BJ (cell line): ENCODE measurements at regions not wholly inside any gene's neighbourhood (a gene's known extent, or its start where the extent isn't known, plus 50 kb on each side); places are given as distances from the start of the nearest gene placed in this dataset.
"Not testable (repeated sequence)": the region's sequence is repeated elsewhere in the genome, so short reads cannot be mapped to it uniquely, and the experiment has no call there.

ENCODE experiments used
- CTCF ChIA-PET: fragments of 350-600 bp; formaldehyde crosslinking; extraction: SDS; loops from one replicate; lab custom pipeline; 2021; ENCODE audit warnings: antibody characterized with exemption, inconsistent platforms; lab: Yijun Ruan, JAX
- POLR2A ChIA-PET: fragments of 300-600 bp; sonication (Branson Sonifier 250); formaldehyde crosslinking; extraction: SDS; loops from one replicate; lab custom pipeline; 2021; ENCODE audit warnings: antibody characterized with exemption; lab: Charles Lee
- DNase-seq: peaks from one replicate; pipeline ENCODE4 v3.0.0-alpha.2; 2011; ENCODE audit warnings: low read depth
- H3K27me3 ChIP-seq: 2 replicates; pipeline ENCODE4 v1.6.0; 2011; ENCODE audit warnings: low read length; ENCODE audit not compliant: control insufficient read depth, insufficient read depth
- H3K36me3 ChIP-seq: 2 replicates; pipeline ENCODE4 v1.5.1; 2011; ENCODE audit warnings: low read length; ENCODE audit not compliant: control insufficient read depth, insufficient read depth
- H3K4me3 ChIP-seq: 2 replicates; pipeline ENCODE4 v1.5.1; 2011; ENCODE audit warnings: low read depth, mild to moderate bottlenecking, control low read depth, low read length
- TF ChIP-seq, protein P1 (sequence below): IDR thresholded peaks from 2 replicates; pipeline ENCODE4 v1.5.1; 2011; ENCODE audit warnings: low read depth, mild to moderate bottlenecking, control low read depth, inconsistent platforms, low read length, moderate library complexity; ENCODE audit not compliant: insufficient read depth

DNA sequence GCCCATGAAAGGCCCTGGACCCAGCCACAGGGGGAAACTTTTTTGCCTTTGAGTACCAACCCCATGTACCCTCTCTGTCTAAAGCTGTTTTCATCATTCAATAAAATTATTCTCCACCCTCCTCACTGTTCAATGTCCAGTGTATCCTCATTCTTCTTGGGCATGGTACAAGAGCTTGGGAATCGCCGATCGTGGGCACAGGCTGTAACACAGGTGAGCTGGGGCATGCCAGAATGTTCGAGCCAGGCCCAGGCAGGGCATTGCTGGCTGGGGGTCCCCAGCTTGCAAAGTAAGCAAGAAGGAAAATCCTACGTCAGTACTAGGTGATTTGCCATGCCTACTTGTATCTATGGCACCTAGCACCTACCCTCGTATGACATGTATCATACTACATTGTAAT, 162.1 kb upstream of the NOL4 start:
- ChIA-PET POLR2A (no interaction called here), CTCF (no interaction called here)
- TF ChIP-seq, protein P1, sequence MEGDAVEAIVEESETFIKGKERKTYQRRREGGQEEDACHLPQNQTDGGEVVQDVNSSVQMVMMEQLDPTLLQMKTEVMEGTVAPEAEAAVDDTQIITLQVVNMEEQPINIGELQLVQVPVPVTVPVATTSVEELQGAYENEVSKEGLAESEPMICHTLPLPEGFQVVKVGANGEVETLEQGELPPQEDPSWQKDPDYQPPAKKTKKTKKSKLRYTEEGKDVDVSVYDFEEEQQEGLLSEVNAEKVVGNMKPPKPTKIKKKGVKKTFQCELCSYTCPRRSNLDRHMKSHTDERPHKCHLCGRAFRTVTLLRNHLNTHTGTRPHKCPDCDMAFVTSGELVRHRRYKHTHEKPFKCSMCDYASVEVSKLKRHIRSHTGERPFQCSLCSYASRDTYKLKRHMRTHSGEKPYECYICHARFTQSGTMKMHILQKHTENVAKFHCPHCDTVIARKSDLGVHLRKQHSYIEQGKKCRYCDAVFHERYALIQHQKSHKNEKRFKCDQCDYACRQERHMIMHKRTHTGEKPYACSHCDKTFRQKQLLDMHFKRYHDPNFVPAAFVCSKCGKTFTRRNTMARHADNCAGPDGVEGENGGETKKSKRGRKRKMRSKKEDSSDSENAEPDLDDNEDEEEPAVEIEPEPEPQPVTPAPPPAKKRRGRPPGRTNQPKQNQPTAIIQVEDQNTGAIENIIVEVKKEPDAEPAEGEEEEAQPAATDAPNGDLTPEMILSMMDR, result no peak
- H3K36me3 ChIP-seq, result no peaks in the 10 kb centered on the region
- H3K4me3 ChIP-seq, result no peak overlapping the region
- H3K27me3 ChIP-seq, result no peaks in the 10 kb centered on the region
- DNase-seq, result no peak

DNA sequence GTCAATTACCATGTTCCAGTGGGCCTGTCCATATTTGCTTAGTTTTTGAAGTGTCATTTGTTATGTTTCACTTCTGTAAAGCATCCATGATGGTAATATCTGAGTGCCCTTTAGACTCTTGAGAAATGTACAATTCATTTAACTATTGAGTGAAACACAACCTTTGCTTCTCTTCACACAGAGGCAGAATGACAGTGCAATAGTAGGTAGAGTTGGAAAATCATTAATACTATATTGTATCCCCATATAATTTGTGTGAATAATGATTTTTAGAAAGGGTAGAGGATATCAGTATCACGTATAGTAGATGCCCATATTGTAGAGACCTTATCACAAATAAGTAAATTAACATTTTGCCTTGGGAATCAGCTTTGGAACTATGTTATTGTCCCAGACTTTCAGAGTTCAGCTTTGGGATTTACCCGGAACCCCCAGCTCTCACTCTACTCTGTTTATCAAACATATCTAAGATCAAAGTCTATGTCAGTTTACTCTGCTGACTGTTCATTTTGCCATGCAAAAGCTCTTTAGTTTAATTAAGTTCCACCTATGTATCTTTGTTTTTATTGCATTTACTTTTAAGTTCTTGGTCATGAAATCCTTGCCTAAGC, 172.7 kb upstream of the NOL4 start:
- TF ChIP-seq, protein P1, result no peak
- Histone ChIP-seq H3K36me3 (no peaks in the 10 kb centered on the region), H3K27me3 (no peaks in the 10 kb centered on the region), H3K4me3 (no peak overlapping the region)
- no peak for DNase-seq
- POLR2A ChIA-PET, result no interaction called here
- CTCF ChIA-PET, result no interaction called here

- POLR2A ChIA-PET, result no interaction called here
- H3K4me3 ChIP-seq, result no peak overlapping the region
- TF ChIP-seq, protein P1, result no peak
- CTCF ChIA-PET, result no interaction called here
- H3K27me3 ChIP-seq, result no peaks in the 10 kb centered on the region
- DNase-seq, result no peak
- H3K36me3 ChIP-seq, result no peaks in the 10 kb centered on the region
These were observed 175.2 kb upstream of the NOL4 start for GRCh38 chr18:34399892-34400291.

DNA sequence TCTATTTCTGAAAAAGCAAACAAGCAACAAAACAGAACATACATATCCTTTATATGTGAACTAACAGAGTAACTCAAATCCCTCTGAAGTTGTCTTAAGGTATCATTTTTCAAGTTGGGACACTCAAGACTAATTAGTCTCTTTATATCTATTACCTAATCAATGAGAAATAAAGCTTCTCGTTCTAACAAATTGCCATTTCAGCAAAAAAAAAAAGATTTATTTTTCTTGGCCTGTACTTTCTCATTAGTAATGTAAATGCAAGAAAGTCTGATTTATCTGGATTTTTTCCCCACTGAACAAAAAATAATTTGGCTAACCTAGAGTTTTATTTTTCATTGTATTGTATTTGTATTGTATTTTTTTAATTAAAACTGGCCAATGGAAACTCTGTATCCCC, 176.1 kb upstream of the NOL4 start:
- H3K4me3 ChIP-seq, result no peak overlapping the region
- DNase-seq, result no peak
- TF ChIP-seq, protein P1, result no peak
- ChIA-PET POLR2A (no interaction called here), CTCF (no interaction called here)
- no peaks in the 10 kb centered on the region for H3K27me3 ChIP-seq
- H3K36me3 ChIP-seq, result no peaks in the 10 kb centered on the region

- POLR2A ChIA-PET, result no interaction called here
- TF ChIP-seq, protein P1, result no peak
These were observed 177.1 kb upstream of the NOL4 start for GRCh38 chr18:34401775-34402174.

DNA sequence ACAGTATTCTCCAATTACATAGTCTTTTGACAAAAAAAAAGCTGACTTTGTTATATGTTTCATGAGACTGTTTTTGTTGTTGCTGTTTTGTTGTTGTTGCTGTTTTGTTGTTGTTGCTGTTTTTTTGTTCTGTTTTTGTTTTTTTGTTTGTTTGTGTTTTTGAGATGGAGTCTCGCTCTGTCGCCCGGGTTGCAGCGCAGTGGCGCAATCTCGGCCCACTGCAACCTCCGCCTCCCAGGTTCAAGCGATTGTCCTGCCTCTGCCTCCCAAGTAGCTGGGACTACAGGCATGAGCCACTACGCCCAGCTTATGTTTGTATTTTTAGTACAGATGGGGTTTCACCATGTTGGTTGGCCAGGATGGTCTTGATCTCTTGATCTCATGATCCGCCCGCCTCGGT, 182.8 kb upstream of the NOL4 start:
- H3K4me3 ChIP-seq, H3K27me3 ChIP-seq, DNase-seq, H3K36me3 ChIP-seq, POLR2A ChIA-PET: not testable (repeated sequence)
- CTCF ChIA-PET, result interaction anchor here (0.7 kb wide), 1 partner anchor 187 kb away, joined by 3 read pairs; no protein-coding TSS in a partner anchor

More at GRCh38 chr18:34401775-34402174, 177.1 kb upstream of the NOL4 start:
- no peak for DNase-seq
- Histone ChIP-seq H3K4me3 (no peak overlapping the region), H3K27me3 (no peaks in the 10 kb centered on the region), H3K36me3 (no peaks in the 10 kb centered on the region)
- CTCF ChIA-PET, result no interaction called here
